GM23338 (cell line): ENCODE measurements at regions not wholly inside any gene's neighbourhood (a gene's known extent, or its start where the extent isn't known, plus 50 kb on each side); places are given as distances from the start of the nearest gene placed in this dataset.

Experiments
- ATAC-seq: fragments of 200-7000 bp; cut with Tn5 transposase; 3 replicates; pipeline ENCODE4 v1.9.1; 2020
- DNase-seq: peaks from one replicate; pipeline ENCODE4 v3.0.0-alpha.2; 2015; ENCODE audit warnings: low spot score
- H2AFZ ChIP-seq: fragments of 200-600 bp; sonication (generic); 2 replicates; pipeline ENCODE4 v1.8.0; 2016; ENCODE audit warnings: antibody characterized with exemption, mild to moderate bottlenecking, moderate library complexity
- H3F3A ChIP-seq: fragments of 200-600 bp; sonication (generic); replicated peaks from 2 replicates; pipeline ENCODE4 v1.8.0; 2017; ENCODE audit warnings: antibody characterized with exemption, mixed run types, low read depth
- H3K27ac ChIP-seq: fragments of 200-600 bp; sonication (generic); 2 replicates; pipeline ENCODE4 v1.6.1; 2016; ENCODE audit warnings: low read depth
- H3K27me3 ChIP-seq: fragments of 200-600 bp; sonication (generic); 2 replicates; pipeline ENCODE4 v1.8.0; 2016; ENCODE audit warnings: mild to moderate bottlenecking, mixed run types, moderate library complexity; ENCODE audit not compliant: insufficient read depth
- H3K36me3 ChIP-seq: fragments of 200-600 bp; sonication (generic); 2 replicates; pipeline ENCODE4 v1.8.0; 2016; ENCODE audit warnings: mild to moderate bottlenecking; ENCODE audit not compliant: insufficient read depth
- H3K4me1 ChIP-seq: fragments of 200-600 bp; sonication (generic); 2 replicates; pipeline ENCODE4 v1.8.0; 2016; ENCODE audit warnings: mild to moderate bottlenecking, moderate library complexity; ENCODE audit not compliant: insufficient read depth
- H3K4me2 ChIP-seq: fragments of 200-600 bp; sonication (generic); 2 replicates; pipeline ENCODE4 v1.7.1; 2017; ENCODE audit warnings: mixed run types
- H3K4me3 ChIP-seq: fragments of 200-600 bp; sonication (generic); 2 replicates; pipeline ENCODE4 v1.6.1; 2016; ENCODE audit warnings: mixed run types
- H3K79me2 ChIP-seq: fragments of 200-600 bp; sonication (generic); replicated peaks from 2 replicates; pipeline ENCODE4 v1.8.0; 2017; ENCODE audit warnings: mild to moderate bottlenecking; ENCODE audit not compliant: insufficient read depth
- H3K9me2 ChIP-seq: fragments of 200-600 bp; sonication (generic); 2 replicates; pipeline ENCODE4 v1.8.0; 2017; ENCODE audit not compliant: insufficient read depth
- H4K20me1 ChIP-seq: fragments of 200-600 bp; sonication (generic); replicated peaks from 2 replicates; pipeline ENCODE4 v1.8.0; 2017; ENCODE audit warnings: mild to moderate bottlenecking; ENCODE audit not compliant: insufficient read depth
- H3K27ac Mint-ChIP-seq: 2 replicates; pipeline ENCODE4 v1.8.0; 2020; ENCODE audit warnings: inconsistent platforms, mild to moderate bottlenecking, moderate library complexity, mixed read lengths
- H3K27me3 Mint-ChIP-seq: 3 replicates; pipeline ENCODE4 v1.8.0; 2022; ENCODE audit warnings: low read depth, mild to moderate bottlenecking, moderate library complexity, mixed read lengths, inconsistent platforms; ENCODE audit not compliant: insufficient read depth, poor library complexity
- H3K36me3 Mint-ChIP-seq: 3 replicates; pipeline ENCODE4 v1.8.0; 2021; ENCODE audit warnings: low read depth, mild to moderate bottlenecking, inconsistent platforms, moderate library complexity, mixed read lengths
- H3K4me1 Mint-ChIP-seq: 3 replicates; pipeline ENCODE4 v1.8.0; 2020; ENCODE audit warnings: mild to moderate bottlenecking, inconsistent platforms, mixed read lengths
- H3K4me3 Mint-ChIP-seq: 3 replicates; pipeline ENCODE4 v1.8.0; 2021; ENCODE audit warnings: moderate library complexity, mild to moderate bottlenecking, inconsistent platforms, mixed read lengths
- H3K9me3 Mint-ChIP-seq: 3 replicates; pipeline ENCODE4 v1.8.0; 2020; ENCODE audit warnings: moderate library complexity, mild to moderate bottlenecking, inconsistent platforms, mixed read lengths
- CTCF ChIP-seq, 2 experiments: fragments of 200-600 bp in 1 of 2; sonication (generic) in 1 of 2; conservative IDR thresholded peaks; 2 replicates each; pipeline versions ENCODE4 v1.5.1 to v1.6.1; 2016 to 2017; ENCODE audit warnings: antibody characterized with exemption in 2 of 2, low read depth in 2 of 2, mild to moderate bottlenecking in 2 of 2, moderate library complexity in 1 of 2
- ETS1 ChIP-seq: IDR thresholded peaks from 2 replicates; pipeline ENCODE4 v1.6.1; 2016; ENCODE audit warnings: antibody characterized with exemption
- EZH2phosphoT487 ChIP-seq: fragments of 200-600 bp; sonication (generic); IDR thresholded peaks from one replicate; pipeline ENCODE4 v1.8.1; 2018; ENCODE audit warnings: antibody characterized with exemption; ENCODE audit not compliant: unreplicated experiment
- NANOG ChIP-seq: IDR thresholded peaks from 2 replicates; pipeline ENCODE4 v1.6.1; 2016; ENCODE audit warnings: antibody characterized with exemption, borderline replicate concordance
- REST ChIP-seq: IDR thresholded peaks from one replicate; pipeline ENCODE4 v1.6.1; 2018; ENCODE audit warnings: antibody characterized with exemption; ENCODE audit not compliant: unreplicated experiment
- STAT1 ChIP-seq: IDR thresholded peaks from one replicate; pipeline ENCODE4 v1.6.1; 2016; ENCODE audit warnings: antibody characterized with exemption; ENCODE audit not compliant: unreplicated experiment
- ZNF114 ChIP-seq: fragments of 250-450 bp; sonication (Bioruptor Pico); IDR thresholded peaks from 2 replicates; pipeline ENCODE4 v1.5.0; 2020; ENCODE audit warnings: mild to moderate bottlenecking, moderate library complexity
- ZNF462 ChIP-seq: fragments of 250-450 bp; sonication (Bioruptor Pico); IDR thresholded peaks from 2 replicates; pipeline ENCODE4 v1.5.0; 2020; ENCODE audit warnings: mild to moderate bottlenecking, moderate library complexity

GRCh38 chr10:127801302-127801701 is 64.3 kb downstream of the FOXI2 start:
- H3K27ac ChIP-seq, result no peak overlapping the region
- TF ChIP-seq STAT1, result no peak
- TF ChIP-seq REST, result peak; percentile 59
- no peak for TF ChIP-seq ZNF114 (CRISPR knock-in tag)
- no peak overlapping the region for H3K4me2 ChIP-seq
- no peak for ATAC-seq
- H3K79me2 ChIP-seq, result no peaks in the 10 kb centered on the region
- H3K27me3 ChIP-seq, result no peaks in the 10 kb centered on the region
- H3F3A ChIP-seq, result no peaks in the 10 kb centered on the region
- H3K9me3 Mint-ChIP-seq, result 0 out of 3 replicates have a peak, but pooled peaks cover 6% of the 10 kb centered on the region
- no peaks in the 10 kb centered on the region for H3K4me1 Mint-ChIP-seq
- H3K4me3 ChIP-seq, result no peak overlapping the region
- peak; percentile 7 for DNase-seq
- no peaks in the 10 kb centered on the region for H3K4me1 ChIP-seq
- peaks cover 5% of the 10 kb centered on the region for H3K27me3 Mint-ChIP-seq
- no peak overlapping the region for H3K4me3 Mint-ChIP-seq
- no peak overlapping the region for H2AFZ ChIP-seq
- H3K36me3 Mint-ChIP-seq, result 0 out of 3 replicates have a peak, but pooled peaks cover 3% of the 10 kb centered on the region
- H3K27ac Mint-ChIP-seq, result no peak overlapping the region
- 0 out of 2 replicates have a peak, but pooled peaks cover 5% of the 10 kb centered on the region for H3K9me2 ChIP-seq
- H4K20me1 ChIP-seq, result no peaks in the 10 kb centered on the region
- H3K36me3 ChIP-seq, result no peaks in the 10 kb centered on the region

- H3K36me3 Mint-ChIP-seq, result 0 out of 3 replicates have a peak, but pooled peaks cover 3% of the 10 kb centered on the region
- no peak overlapping the region for H3K4me3 Mint-ChIP-seq
- no peak for ATAC-seq
- no peaks in the 10 kb centered on the region for H3K4me1 Mint-ChIP-seq
- DNase-seq, result peak; percentile 6
- H3K9me3 Mint-ChIP-seq, result 0 out of 3 replicates have a peak, but pooled peaks cover 6% of the 10 kb centered on the region
- H3K4me2 ChIP-seq, result no peak overlapping the region
- H3K4me1 ChIP-seq, result no peaks in the 10 kb centered on the region
- H3K27ac Mint-ChIP-seq, result no peak overlapping the region
- H3K9me2 ChIP-seq, result 0 out of 2 replicates have a peak, but pooled peaks cover 5% of the 10 kb centered on the region
- H3F3A ChIP-seq, result no peaks in the 10 kb centered on the region
- no peak overlapping the region for H3K4me3 ChIP-seq
- no peaks in the 10 kb centered on the region for H3K36me3 ChIP-seq
- no peak overlapping the region for H2AFZ ChIP-seq
- no peaks in the 10 kb centered on the region for H3K27me3 ChIP-seq
- H3K27me3 Mint-ChIP-seq, result peaks cover 5% of the 10 kb centered on the region
- H4K20me1 ChIP-seq, result no peaks in the 10 kb centered on the region
- H3K27ac ChIP-seq, result no peak overlapping the region
- no peaks in the 10 kb centered on the region for H3K79me2 ChIP-seq
- TF ChIP-seq ZNF114 (CRISPR knock-in tag) (no peak), EZH2phosphoT487 (no peak), ZNF462 (CRISPR knock-in tag) (no peak), NANOG (no peak), CTCF (conservative IDR thresholded peaks at IDR 0.05; ENCODE audit: low read depth in 2 of 2) (no peak), ETS1 (no peak)
Observed at GRCh38 chr10:127802531-127803095, 65.6 kb downstream of the FOXI2 start.
